Loucy (cell line): ENCODE measurements at regions not wholly inside any gene's neighbourhood (a gene's known extent, or its start where the extent isn't known, plus 50 kb on each side); places are given as distances from the start of the nearest gene placed in this dataset.

Experiments
- EZH2phosphoT487 ChIP-seq: fragments of 200-600 bp; IDR thresholded peaks from 2 replicates; pipeline ENCODE4 v1.6.1; 2018; ENCODE audit warnings: antibody characterized with exemption, mild to moderate bottlenecking, moderate library complexity, borderline replicate concordance
- TF ChIP-seq, protein P1 (sequence below): fragments of 200-600 bp; sonication (generic); conservative IDR thresholded peaks from 2 replicates; pipeline ENCODE4 v1.5.1; 2014; ENCODE audit warnings: mild to moderate bottlenecking, antibody characterized with exemption, low read length

DNA sequence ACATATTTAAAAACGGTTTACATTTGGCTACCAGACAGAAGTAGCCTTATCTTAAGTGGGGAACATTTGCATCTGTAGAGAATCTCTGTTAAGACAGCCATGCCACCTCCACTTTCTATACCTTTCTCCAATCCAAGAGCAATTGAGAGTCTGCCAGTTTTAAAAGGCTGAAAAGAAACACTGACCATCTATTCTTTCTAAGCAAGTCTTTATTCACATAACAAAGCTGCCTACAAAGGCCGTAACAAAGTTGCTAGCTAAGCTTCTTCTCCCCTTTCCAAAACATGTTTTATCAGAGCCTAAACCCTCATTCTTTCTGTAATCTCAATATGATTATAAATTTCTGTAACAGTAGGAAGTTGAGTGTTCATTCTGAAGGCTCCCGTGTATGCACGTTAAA is 1078.3 kb downstream of the NCAM2 start:
- TF ChIP-seq, protein P1, sequence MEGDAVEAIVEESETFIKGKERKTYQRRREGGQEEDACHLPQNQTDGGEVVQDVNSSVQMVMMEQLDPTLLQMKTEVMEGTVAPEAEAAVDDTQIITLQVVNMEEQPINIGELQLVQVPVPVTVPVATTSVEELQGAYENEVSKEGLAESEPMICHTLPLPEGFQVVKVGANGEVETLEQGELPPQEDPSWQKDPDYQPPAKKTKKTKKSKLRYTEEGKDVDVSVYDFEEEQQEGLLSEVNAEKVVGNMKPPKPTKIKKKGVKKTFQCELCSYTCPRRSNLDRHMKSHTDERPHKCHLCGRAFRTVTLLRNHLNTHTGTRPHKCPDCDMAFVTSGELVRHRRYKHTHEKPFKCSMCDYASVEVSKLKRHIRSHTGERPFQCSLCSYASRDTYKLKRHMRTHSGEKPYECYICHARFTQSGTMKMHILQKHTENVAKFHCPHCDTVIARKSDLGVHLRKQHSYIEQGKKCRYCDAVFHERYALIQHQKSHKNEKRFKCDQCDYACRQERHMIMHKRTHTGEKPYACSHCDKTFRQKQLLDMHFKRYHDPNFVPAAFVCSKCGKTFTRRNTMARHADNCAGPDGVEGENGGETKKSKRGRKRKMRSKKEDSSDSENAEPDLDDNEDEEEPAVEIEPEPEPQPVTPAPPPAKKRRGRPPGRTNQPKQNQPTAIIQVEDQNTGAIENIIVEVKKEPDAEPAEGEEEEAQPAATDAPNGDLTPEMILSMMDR: no peak
- no peak for TF ChIP-seq EZH2phosphoT487
